Hepatocyte (in vitro differentiated cells): ENCODE measurements at regions not wholly inside any gene's neighbourhood (a gene's known extent, or its start where the extent isn't known, plus 50 kb on each side); places are given as distances from the start of the nearest gene placed in this dataset.

Source experiments
- CTCF ChIP-seq: fragments of 200-600 bp; sonication (generic); IDR thresholded peaks from 2 replicates; pipeline ENCODE4 v1.5.1; 2016; ENCODE audit warnings: antibody characterized with exemption, mild to moderate bottlenecking; ENCODE audit not compliant: poor library complexity
- EZH2 ChIP-seq: fragments of 200-600 bp; sonication (generic); IDR thresholded peaks from 2 replicates; pipeline ENCODE4 v1.6.1; 2016; ENCODE audit warnings: antibody characterized with exemption, mild to moderate bottlenecking, borderline replicate concordance
- EZH2phosphoT487 ChIP-seq: fragments of 200-600 bp; sonication (generic); IDR thresholded peaks from one replicate; pipeline ENCODE4 v1.6.1; 2018; ENCODE audit warnings: antibody characterized with exemption, mild to moderate bottlenecking, low read depth, moderate library complexity; ENCODE audit not compliant: unreplicated experiment, severe bottlenecking

GRCh38 chr18:78883501-78883900, 96.1 kb upstream of the SALL3 start:
- TF ChIP-seq CTCF (no peak), EZH2 (no peak), EZH2phosphoT487 (no peak)
